Neural progenitor cell (in vitro differentiated cells): ENCODE measurements at regions not wholly inside any gene's neighbourhood (a gene's known extent, or its start where the extent isn't known, plus 50 kb on each side); places are given as distances from the start of the nearest gene placed in this dataset.

ENCODE experiments used
- DNase-seq: peaks from one replicate; pipeline ENCODE4 v3.0.0-alpha.2; 2016; ENCODE audit warnings: low spot score
- H2AFZ ChIP-seq: fragments of 200-600 bp; sonication (generic); replicated peaks from 2 replicates; pipeline ENCODE4 v1.6.1; 2016; ENCODE audit warnings: antibody characterized with exemption
- H3F3A ChIP-seq: fragments of 200-600 bp; sonication (generic); 2 replicates; pipeline ENCODE4 v1.6.1; 2016; ENCODE audit warnings: antibody characterized with exemption, low read depth
- H3K27ac ChIP-seq: fragments of 200-600 bp; sonication (generic); 2 replicates; pipeline ENCODE4 v1.5.1; 2016; ENCODE audit warnings: mild to moderate bottlenecking
- H3K27me3 ChIP-seq: fragments of 200-600 bp; sonication (generic); 2 replicates; pipeline ENCODE4 v1.6.1; 2016; ENCODE audit warnings: mild to moderate bottlenecking, moderate library complexity
- H3K36me3 ChIP-seq: fragments of 200-600 bp; sonication (generic); 2 replicates; pipeline ENCODE4 v1.5.1; 2016
- H3K4me1 ChIP-seq: fragments of 200-600 bp; sonication (generic); 2 replicates; pipeline ENCODE4 v1.6.1; 2016; ENCODE audit warnings: mixed run types
- H3K4me2 ChIP-seq: fragments of 200-600 bp; sonication (generic); 2 replicates; pipeline ENCODE4 v1.6.1; 2016
- H3K4me3 ChIP-seq: fragments of 200-600 bp; sonication (generic); 2 replicates; pipeline ENCODE4 v1.5.1; 2016
- H3K79me2 ChIP-seq: fragments of 200-600 bp; sonication (generic); 2 replicates; pipeline ENCODE4 v1.6.1; 2016; ENCODE audit warnings: low read depth
- H3K9ac ChIP-seq: fragments of 200-600 bp; sonication (generic); 2 replicates; pipeline ENCODE4 v1.6.1; 2016
- H3K9me3 ChIP-seq: fragments of 200-600 bp; sonication (generic); 2 replicates; pipeline ENCODE4 v1.5.1; 2016; ENCODE audit warnings: low read depth
- H4K20me1 ChIP-seq: fragments of 200-600 bp; sonication (generic); 2 replicates; pipeline ENCODE4 v1.6.1; 2016; ENCODE audit warnings: low read depth
- H3K27ac Mint-ChIP-seq: 3 replicates; pipeline ENCODE4 v1.8.0; 2021; ENCODE audit warnings: mixed read lengths
- H3K27me3 Mint-ChIP-seq: 2 replicates; pipeline ENCODE4 v1.8.0; 2022; ENCODE audit warnings: low read depth, mild to moderate bottlenecking, inconsistent platforms, moderate library complexity, mixed read lengths; ENCODE audit not compliant: insufficient read depth
- H3K36me3 Mint-ChIP-seq: 3 replicates; pipeline ENCODE4 v1.8.0; 2021; ENCODE audit warnings: mixed read lengths
- H3K4me1 Mint-ChIP-seq: 3 replicates; pipeline ENCODE4 v1.8.0; 2021; ENCODE audit warnings: mixed read lengths
- H3K4me3 Mint-ChIP-seq: 3 replicates; pipeline ENCODE4 v1.8.0; 2021; ENCODE audit warnings: mild to moderate bottlenecking, moderate library complexity, mixed read lengths
- H3K9me3 Mint-ChIP-seq: 3 replicates; pipeline ENCODE4 v1.8.0; 2020; ENCODE audit warnings: mixed read lengths
- CTCF ChIP-seq: fragments of 200-600 bp; sonication (generic); IDR thresholded peaks from 2 replicates; pipeline ENCODE4 v1.5.1; 2017; ENCODE audit warnings: antibody characterized with exemption, mild to moderate bottlenecking
- EZH2 ChIP-seq: fragments of 200-600 bp; sonication (generic); IDR thresholded peaks from 2 replicates; pipeline ENCODE4 v1.6.1; 2017; ENCODE audit warnings: antibody characterized with exemption, mild to moderate bottlenecking, moderate library complexity
- EZH2phosphoT487 ChIP-seq: fragments of 200-600 bp; sonication (generic); IDR thresholded peaks from 2 replicates; pipeline ENCODE4 v1.6.1; 2017; ENCODE audit warnings: antibody characterized with exemption

GRCh38 chr1:4084048-4084431, 184.0 kb upstream of the C1orf174 start:
- no peak for DNase-seq

GRCh38 chr1:4084446-4084845, 184.4 kb upstream of the C1orf174 start:
- peaks cover under 1% of the 10 kb centered on the region for H3K36me3 Mint-ChIP-seq
- peaks cover 4% of the 10 kb centered on the region for H3K4me1 ChIP-seq
- H3K27ac Mint-ChIP-seq, result no peak overlapping the region
- no peak overlapping the region for H3K4me3 Mint-ChIP-seq
- H3K4me2 ChIP-seq, result no peak overlapping the region
- peaks cover 16% of the 10 kb centered on the region for H3K9me3 Mint-ChIP-seq
- no peak overlapping the region for H3K9ac ChIP-seq
- H2AFZ ChIP-seq, result no peak overlapping the region
- H3K4me1 Mint-ChIP-seq, result peaks cover 35% of the 10 kb centered on the region
- no peaks in the 10 kb centered on the region for H4K20me1 ChIP-seq
- DNase-seq, result no peak
- no peaks in the 10 kb centered on the region for H3F3A ChIP-seq
- H3K36me3 ChIP-seq, result no peaks in the 10 kb centered on the region
- no peak for TF ChIP-seq EZH2
- no peak for TF ChIP-seq EZH2phosphoT487
- no peak for TF ChIP-seq CTCF
- H3K27me3 Mint-ChIP-seq, result peaks cover 13% of the 10 kb centered on the region
- H3K4me3 ChIP-seq, result no peak overlapping the region
- H3K79me2 ChIP-seq, result no peaks in the 10 kb centered on the region
- no peaks in the 10 kb centered on the region for H3K9me3 ChIP-seq
- no peak overlapping the region for H3K27ac ChIP-seq
- no peaks in the 10 kb centered on the region for H3K27me3 ChIP-seq

More at GRCh38 chr1:4084048-4084431, 184.0 kb upstream of the C1orf174 start:
- no peaks in the 10 kb centered on the region for H3K79me2 ChIP-seq
- no peak overlapping the region for H3K4me3 ChIP-seq
- Mint-ChIP-seq H3K27ac (peak overlapping the region; percentile 72), H3K4me3 (no peak overlapping the region), H3K4me1 (peaks cover 35% of the 10 kb centered on the region), H3K9me3 (peaks cover 20% of the 10 kb centered on the region), H3K36me3 (peaks cover 3% of the 10 kb centered on the region), H3K27me3 (peaks cover 16% of the 10 kb centered on the region)
- H2AFZ ChIP-seq, result no peak overlapping the region
- peaks cover 4% of the 10 kb centered on the region for H3K4me1 ChIP-seq
- no peak overlapping the region for H3K9ac ChIP-seq
- no peak overlapping the region for H3K27ac ChIP-seq
- H4K20me1 ChIP-seq, result no peaks in the 10 kb centered on the region
- no peaks in the 10 kb centered on the region for H3K27me3 ChIP-seq
- no peak overlapping the region for H3K4me2 ChIP-seq
- TF ChIP-seq EZH2, result no peak
- TF ChIP-seq EZH2phosphoT487, result no peak
- no peak for TF ChIP-seq CTCF
- no peaks in the 10 kb centered on the region for H3K36me3 ChIP-seq
- H3F3A ChIP-seq, result no peaks in the 10 kb centered on the region
- H3K9me3 ChIP-seq, result no peaks in the 10 kb centered on the region

GRCh38 chr1:4084896-4085295, 184.8 kb upstream of the C1orf174 start:
- no peaks in the 10 kb centered on the region for H3F3A ChIP-seq
- H3K27ac ChIP-seq, result no peak overlapping the region
- no peak for DNase-seq
- H3K4me3 ChIP-seq, result no peak overlapping the region
- Mint-ChIP-seq H3K4me1 (peaks cover 35% of the 10 kb centered on the region), H3K4me3 (no peak overlapping the region), H3K27ac (no peak overlapping the region), H3K36me3 (no peaks in the 10 kb centered on the region), H3K9me3 (peaks cover 12% of the 10 kb centered on the region), H3K27me3 (peaks cover 17% of the 10 kb centered on the region)
- H3K4me2 ChIP-seq, result no peak overlapping the region
- no peaks in the 10 kb centered on the region for H3K36me3 ChIP-seq
- H3K9ac ChIP-seq, result no peak overlapping the region
- TF ChIP-seq EZH2 (no peak), EZH2phosphoT487 (no peak), CTCF (no peak)
- peaks cover 4% of the 10 kb centered on the region for H3K4me1 ChIP-seq
- H3K27me3 ChIP-seq, result no peaks in the 10 kb centered on the region
- no peaks in the 10 kb centered on the region for H3K79me2 ChIP-seq
- H2AFZ ChIP-seq, result no peak overlapping the region
- H4K20me1 ChIP-seq, result no peaks in the 10 kb centered on the region
- H3K9me3 ChIP-seq, result no peaks in the 10 kb centered on the region
